Motor neuron (in vitro differentiated cells): ENCODE measurements at regions not wholly inside any gene's neighbourhood (a gene's known extent, or its start where the extent isn't known, plus 50 kb on each side); places are given as distances from the start of the nearest gene placed in this dataset.

Experiments used
- ATAC-seq, 8 experiments: fragments of 200-7000 bp; cut with Tn5 transposase; replicated peaks in 6 of 8; 2 replicates each; pipeline ENCODE4 v1.8.0; 2021; ENCODE audit warnings: mild to moderate bottlenecking in 8 of 8, moderate library complexity in 8 of 8
- H3K27ac ChIP-seq, 2 donors: fragments of 250-450 bp; sonication (Bioruptor Pico); 2 replicates each; pipeline ENCODE4 v1.9.0; 2021; ENCODE audit warnings: antibody characterized with exemption in 2 of 2, mild to moderate bottlenecking in 2 of 2, moderate library complexity in 1 of 2
- H3K4me1 ChIP-seq, 2 donors: fragments of 250-450 bp; sonication (Bioruptor Pico); replicated peaks in 1 of 2; 2 replicates each; pipeline ENCODE4 v1.6.1; 2021; ENCODE audit warnings: antibody characterized with exemption in 2 of 2, mild to moderate bottlenecking in 2 of 2, moderate library complexity in 1 of 2
- H3K4me3 ChIP-seq, 5 donors: fragments of 250-450 bp; sonication (Bioruptor Pico); 2 replicates each; pipeline ENCODE4 v1.9.0; 2021; ENCODE audit warnings: antibody characterized with exemption in 5 of 5, mild to moderate bottlenecking in 5 of 5, moderate library complexity in 4 of 5
- WGBS, 10 experiments: fragments of 450-650 bp; shearing (Covaris generic); methylation state at CpG; one replicate each; pipeline ENCODE4 v1.0.0; 2022; 5-methylcytosine and 5-hydroxymethylcytosine counted together
- in situ Hi-C, 9 experiments: fragments of 400-800 bp; cut with MboI; loops; one replicate each; pipeline ENCODE4 v1.15.0; 2021; ENCODE audit warnings: low sequenced_read_pairs in 9 of 9, low pct_unique_long_range_greater_than_20kb in 2 of 9; ENCODE audit not compliant: unreplicated experiment in 9 of 9

DNA sequence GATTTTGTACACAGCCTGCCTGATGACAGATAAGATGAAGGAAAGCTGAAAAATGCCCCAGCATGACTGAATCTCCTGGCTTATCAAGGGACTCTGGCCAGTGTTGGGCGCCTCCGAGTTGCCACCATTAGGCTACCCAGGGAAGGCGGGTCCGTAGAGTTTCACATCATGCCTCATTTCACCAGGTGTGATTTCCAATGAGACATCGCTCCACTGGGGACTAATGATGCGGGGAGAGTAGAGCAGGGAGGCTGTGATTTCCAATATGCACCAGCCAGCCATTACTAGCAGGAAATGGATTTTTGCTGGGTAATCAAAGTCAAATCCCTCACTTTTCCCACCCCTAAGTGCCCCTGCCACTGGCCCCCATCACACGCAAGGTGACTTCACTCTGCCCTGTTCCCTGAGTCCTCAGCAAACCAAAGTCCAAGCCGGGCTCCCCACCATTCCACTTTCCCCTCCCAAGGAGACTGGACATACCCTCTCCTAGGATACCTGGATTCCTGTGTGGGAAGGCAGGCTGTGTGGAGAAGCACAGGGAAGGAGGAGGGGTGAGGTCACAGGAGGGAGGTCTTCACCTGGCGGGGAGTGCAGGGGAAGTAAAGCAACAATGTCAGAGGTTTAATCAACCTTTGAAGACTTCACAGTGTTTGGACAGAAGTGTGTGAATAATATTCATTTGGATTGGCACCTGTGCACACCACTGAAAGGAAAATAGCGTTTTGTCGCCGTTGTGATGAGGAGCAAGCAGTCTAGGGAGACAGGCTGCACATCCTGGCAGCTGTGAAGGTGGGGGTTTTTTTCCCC, 613.3 kb upstream of the CADM1 start:
- Histone ChIP-seq H3K4me3 (no peak overlapping the region), H3K4me1 (peaks cover 6 to 7% of the 10 kb centered on the region in 2 donors), H3K27ac (no peak overlapping the region)
- in situ Hi-C loops = no loop called here
- 0 to 100% (median 90%) methylated on average over 1 to 10 of the region's 12 CpGs; no CpG with 5 or more reads in 1 of the 10 experiments for WGBS, 10 experiments
- peak in 1 of 8 experiments; percentile 24 for ATAC-seq

DNA sequence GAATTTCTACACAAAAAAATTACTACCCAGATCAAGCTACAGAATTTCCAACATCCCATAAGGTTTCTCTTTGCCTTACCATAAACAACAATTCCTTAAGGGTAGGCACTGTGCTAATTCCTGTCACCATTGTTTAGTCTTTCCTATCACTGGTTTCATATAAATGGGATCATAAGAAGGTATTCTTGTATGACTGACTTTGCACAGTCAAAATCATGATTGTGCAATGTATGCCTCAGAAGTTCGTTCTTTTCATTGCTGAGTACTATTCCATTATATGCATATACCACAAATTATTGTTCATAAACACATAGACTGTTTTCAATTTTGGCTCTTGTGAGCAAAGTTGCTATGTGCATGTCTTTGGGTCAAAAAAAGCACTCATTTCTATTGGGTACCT, 611.6 kb upstream of the CADM1 start:
- Histone ChIP-seq H3K27ac (no peak overlapping the region), H3K4me3 (no peak overlapping the region), H3K4me1 (peaks cover 9 to 14% of the 10 kb centered on the region in 2 donors)
- ATAC-seq = no peak
- WGBS, 10 experiments = 0 to 100% (median 51%) methylated on average over 1 of the region's 1 CpG; no CpG with 5 or more reads in 4 of the 10 experiments
- in situ Hi-C loops = no loop called here

DNA sequence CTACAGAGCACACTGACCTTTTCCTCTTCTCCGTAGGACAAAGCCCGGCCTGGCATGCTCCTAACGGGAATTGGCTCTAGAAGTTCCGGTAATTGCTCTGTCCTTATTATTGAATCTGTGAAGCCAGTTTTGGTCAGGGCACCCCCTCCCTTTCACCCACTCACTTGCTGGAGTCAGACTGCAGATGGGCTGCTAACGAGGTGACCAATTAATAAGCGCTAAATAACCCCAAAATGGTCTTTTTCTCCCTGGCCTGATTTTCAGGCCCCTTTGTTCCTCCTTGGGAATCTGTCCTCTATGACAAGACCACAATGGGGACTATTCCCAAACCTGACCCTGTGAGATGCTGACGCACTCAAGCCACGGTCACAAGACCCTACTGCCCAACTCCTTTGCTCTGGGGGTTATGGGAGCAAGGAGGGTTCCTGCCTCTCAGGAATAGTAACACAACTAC, 610.0 kb upstream of the CADM1 start:
- in situ Hi-C loops = no loop called here
- 46 to 100% (median 78%) methylated on average over 2 to 7 of the region's 8 CpGs; no CpG with 5 or more reads in 1 of the 10 experiments for WGBS, 10 experiments
- H3K4me3 ChIP-seq = no peak overlapping the region

DNA sequence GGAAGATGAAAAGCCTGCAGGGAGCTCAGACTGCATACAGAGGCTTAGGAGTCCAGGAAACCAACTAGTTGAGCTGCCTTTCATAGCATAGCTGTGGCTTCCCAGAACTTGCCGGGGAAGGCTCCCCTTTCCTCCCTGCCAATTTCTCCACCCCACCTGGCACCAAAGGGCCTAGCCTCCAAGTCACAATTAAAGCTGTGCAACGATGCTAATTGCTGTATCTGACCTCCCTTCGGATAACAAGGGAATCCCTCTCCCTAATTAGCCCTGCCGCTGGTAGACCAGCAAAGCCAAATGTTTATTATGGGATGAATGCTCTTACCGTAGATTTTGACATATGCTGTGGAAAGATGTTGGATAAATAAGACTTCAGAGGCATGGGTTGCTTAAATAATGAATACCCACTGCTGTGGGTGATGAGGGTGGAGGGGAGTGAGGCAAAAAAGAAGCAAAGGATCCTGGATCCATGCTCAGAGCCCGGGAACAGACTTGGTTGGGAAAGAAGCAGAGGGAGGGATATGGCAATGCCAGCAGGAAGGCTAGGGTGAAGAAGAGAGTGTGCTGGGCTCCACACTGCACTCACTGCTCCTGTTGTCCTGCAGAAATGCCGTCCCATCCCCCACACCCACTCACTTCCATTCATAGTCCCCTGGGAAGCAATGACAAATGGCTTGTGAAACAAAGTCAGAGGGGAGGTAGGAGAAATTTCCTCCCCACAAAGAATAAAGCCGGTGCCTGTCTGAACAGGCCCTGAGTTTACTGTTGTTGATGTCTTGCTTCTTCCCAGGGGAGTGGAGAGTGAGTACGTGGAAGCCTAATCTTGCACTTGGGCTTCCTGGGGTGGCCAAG, 608.1 kb upstream of the CADM1 start:
- peak in 5 of 8 experiments; percentile 68 to 91 (median 81) for ATAC-seq

More for the DNA sequence above, 610.0 kb upstream of the CADM1 start:
- Histone ChIP-seq H3K27ac (no peak overlapping the region), H3K4me1 (peaks cover 9 to 14% of the 10 kb centered on the region in 2 donors)
- no peak for ATAC-seq

DNA sequence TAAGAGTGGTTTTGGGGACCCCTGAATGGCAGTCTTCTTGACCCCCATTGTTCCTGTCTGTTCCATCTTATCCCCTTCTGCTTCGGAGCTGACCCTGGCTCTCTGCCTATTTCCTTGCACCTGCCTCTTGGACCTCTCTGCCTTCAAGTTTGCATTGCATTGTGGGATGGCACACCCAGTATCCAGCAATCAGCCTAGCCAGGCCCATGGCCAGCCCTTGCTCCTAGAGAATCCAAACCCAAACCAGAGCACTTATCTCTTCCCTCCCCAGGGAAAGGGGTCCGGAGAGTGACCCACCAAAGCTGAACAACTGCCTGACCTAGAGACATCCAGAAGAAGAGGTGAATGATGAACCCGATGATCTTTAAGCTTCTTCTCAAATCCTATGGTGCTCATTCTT, 607.3 kb upstream of the CADM1 start:
- H3K4me1 ChIP-seq = peaks cover 9 to 14% of the 10 kb centered on the region in 2 donors
- no peak overlapping the region for H3K4me3 ChIP-seq
- WGBS, 10 experiments = 0 to 100% (median 59%) methylated on average over 1 to 3 of the region's 3 CpGs; no CpG with 5 or more reads in 4 of the 10 experiments
- in situ Hi-C loops = no loop called here
- no peak overlapping the region for H3K27ac ChIP-seq
- no peak for ATAC-seq

More for the DNA sequence above, 608.1 kb upstream of the CADM1 start:
- 0 to 80% (median 46%) methylated on average over 1 to 7 of the region's 9 CpGs; no CpG with 5 or more reads in 1 of the 10 experiments for WGBS, 10 experiments
- in situ Hi-C loops = no loop called here
- Histone ChIP-seq H3K4me1 (peaks cover 9 to 14% of the 10 kb centered on the region in 2 donors), H3K27ac (peak overlapping the region in 1 of 2 donors; percentile 37), H3K4me3 (no peak overlapping the region)

DNA sequence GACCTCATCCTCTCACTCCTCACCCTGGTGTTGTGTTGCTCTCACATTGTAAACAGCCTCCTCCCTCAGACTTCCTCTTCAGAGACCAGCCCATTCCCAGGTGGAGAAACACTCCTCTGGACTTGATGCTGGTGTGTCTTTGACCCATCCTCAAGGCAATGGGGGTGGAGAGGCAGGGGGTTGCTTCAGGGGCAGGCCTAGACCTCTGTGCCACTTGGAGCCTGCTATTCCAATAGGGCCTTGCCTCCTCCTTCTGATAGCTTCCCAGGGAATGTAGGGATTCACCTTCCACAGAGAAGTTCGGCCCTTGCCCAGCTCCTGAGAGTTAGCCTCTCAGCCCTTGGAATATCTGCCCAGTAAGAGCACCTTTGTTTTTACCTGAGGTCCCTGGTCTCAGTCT, 606.6 kb upstream of the CADM1 start:
- H3K4me1 ChIP-seq = peaks cover 9 to 14% of the 10 kb centered on the region in 2 donors
- in situ Hi-C loops = no loop called here
- no peak overlapping the region for H3K4me3 ChIP-seq
- H3K27ac ChIP-seq = no peak overlapping the region
- no CpG with 5 or more reads among the region's 1 CpG for whole genome bisulfite sequencing, 10 experiments
- ATAC-seq = no peak

- H3K4me3 ChIP-seq = no peak overlapping the region
- in situ Hi-C loops = no loop called here
- ATAC-seq = no peak
- 0 to 100% (median 83%) methylated on average over 1 of the region's 1 CpG; no CpG with 5 or more reads in 7 of the 10 experiments for WGBS, 10 experiments
- peaks cover 9 to 14% of the 10 kb centered on the region in 2 donors for H3K4me1 ChIP-seq
- H3K27ac ChIP-seq = no peak overlapping the region
Observed at GRCh38 chr11:116110356-116110755, 606.1 kb upstream of the CADM1 start.

DNA sequence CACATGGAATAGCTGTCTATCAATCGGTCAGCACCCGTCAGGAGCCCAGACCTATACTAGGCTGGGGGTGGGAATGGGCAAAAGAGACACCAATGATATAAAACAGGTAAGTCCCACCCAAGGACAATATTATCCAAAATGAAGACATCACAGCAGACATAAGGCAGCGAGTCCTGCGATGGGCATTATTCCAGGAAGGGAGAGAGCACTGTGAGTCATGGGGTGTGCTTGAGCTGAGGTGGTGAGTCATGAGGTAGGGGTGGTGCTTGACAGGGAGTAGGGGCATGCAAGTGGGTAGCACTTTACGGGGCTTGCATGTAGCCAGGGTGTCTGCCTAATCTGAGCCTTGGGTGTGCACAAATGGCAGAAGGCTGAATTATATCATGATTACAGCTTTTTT, 605.0 kb upstream of the CADM1 start:
- WGBS, 10 experiments = 0 to 100% (median 26%) methylated on average over 1 to 4 of the region's 5 CpGs; no CpG with 5 or more reads in 4 of the 10 experiments
- in situ Hi-C loops = no loop called here
- peak in 7 of 8 experiments; percentile 70 to 96 (median 93) for ATAC-seq
- H3K27ac ChIP-seq = no peak overlapping the region
- H3K4me1 ChIP-seq = peaks cover 6 to 14% of the 10 kb centered on the region in 2 donors
- H3K4me3 ChIP-seq = no peak overlapping the region

- peak in 1 of 8 experiments; percentile 9 for ATAC-seq
- Histone ChIP-seq H3K27ac (no peak overlapping the region), H3K4me1 (peaks cover 6 to 13% of the 10 kb centered on the region in 2 donors), H3K4me3 (no peak overlapping the region)
- in situ Hi-C loops = no loop called here
- WGBS, 10 experiments = 0 to 100% (median 80%) methylated on average over 1 to 2 of the region's 2 CpGs; no CpG with 5 or more reads in 3 of the 10 experiments
Observed at GRCh38 chr11:116108161-116108560, 603.9 kb upstream of the CADM1 start.

DNA sequence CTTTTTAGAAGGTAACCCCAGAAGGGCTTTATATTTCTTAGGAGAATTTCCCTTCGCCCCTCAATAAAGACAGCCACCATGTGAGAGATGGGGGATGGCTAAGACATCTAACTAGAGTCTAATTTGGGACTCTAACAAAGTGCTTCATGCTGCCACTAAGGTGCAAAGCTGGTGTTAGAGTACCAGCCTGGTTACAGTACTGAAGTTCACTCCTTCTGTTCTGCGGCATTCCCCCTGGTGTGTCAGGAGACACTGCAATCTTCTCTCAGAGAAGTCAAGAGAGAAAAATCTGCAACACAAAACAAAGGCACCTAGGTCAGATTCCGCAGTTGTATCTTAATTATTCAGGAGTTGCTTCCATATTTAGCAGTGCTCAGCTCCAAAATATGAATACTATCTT, 603.0 kb upstream of the CADM1 start:
- H3K4me1 ChIP-seq = peaks cover 3 to 5% of the 10 kb centered on the region in 2 donors
- in situ Hi-C loops = no loop called here
- no peak for ATAC-seq
- no peak overlapping the region for H3K4me3 ChIP-seq
- H3K27ac ChIP-seq = no peak overlapping the region
- 0 to 80% (median 54%) methylated on average over 1 to 3 of the region's 3 CpGs; no CpG with 5 or more reads in 2 of the 10 experiments for WGBS, 10 experiments

DNA sequence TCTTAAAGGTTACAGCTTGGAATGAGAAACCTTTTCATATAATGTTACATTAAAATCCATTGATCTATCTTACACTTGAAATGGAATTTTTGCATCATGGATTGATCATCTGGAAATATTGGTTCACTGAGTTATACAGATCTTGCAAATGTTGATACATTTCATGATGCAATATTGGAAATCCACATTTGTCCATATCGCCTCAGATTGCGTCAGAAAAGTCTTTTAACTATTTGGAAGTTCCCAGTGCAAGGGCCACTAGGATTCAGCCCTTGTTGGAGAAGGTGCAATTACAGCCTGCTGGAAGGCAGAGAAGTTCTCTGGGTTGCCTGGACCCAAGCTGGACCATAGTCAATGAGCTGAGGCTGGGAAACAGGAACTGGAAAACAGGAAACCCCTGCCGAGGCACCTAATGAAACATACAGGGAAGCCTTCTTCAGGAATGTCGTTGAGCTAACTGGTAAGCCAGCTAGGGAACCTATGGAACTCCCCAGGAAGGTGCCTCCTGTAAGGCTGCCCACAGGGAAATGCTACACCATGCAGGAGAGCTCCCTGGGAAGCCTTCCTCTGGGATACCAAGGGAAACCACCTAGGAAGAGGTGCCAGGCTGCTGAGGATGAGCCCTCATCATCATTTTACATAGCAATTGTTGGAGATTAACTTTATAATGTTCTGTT, 600.4 kb upstream of the CADM1 start:
- no peak for ATAC-seq
- in situ Hi-C loops = no loop called here
- H3K4me1 ChIP-seq = peaks cover 0 to 4% of the 10 kb centered on the region in 2 donors
- H3K27ac ChIP-seq = no peak overlapping the region
- no peak overlapping the region for H3K4me3 ChIP-seq
- WGBS, 10 experiments = 24 to 97% (median 51%) methylated on average over 2 to 4 of the region's 4 CpGs; no CpG with 5 or more reads in 4 of the 10 experiments

DNA sequence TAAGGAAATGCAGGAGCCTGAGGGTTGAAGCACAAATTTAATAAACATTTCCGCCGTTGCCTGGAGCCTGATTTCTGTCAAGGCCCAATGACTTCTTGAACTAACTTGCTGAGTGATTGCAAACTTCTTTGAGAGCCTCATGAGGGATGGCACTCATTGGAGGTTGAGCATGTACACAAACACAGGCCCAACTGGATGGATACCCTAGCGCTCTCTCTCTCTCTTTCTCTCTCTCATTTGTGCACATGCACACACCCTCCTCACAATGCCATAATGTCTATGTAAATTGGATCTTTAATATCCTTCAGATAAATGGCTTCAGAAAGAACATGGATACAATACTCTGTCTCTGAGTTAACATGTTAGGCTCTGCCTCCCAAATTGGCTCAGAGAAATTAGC, 597.7 kb upstream of the CADM1 start:
- Histone ChIP-seq H3K4me1 (peaks cover 3 to 4% of the 10 kb centered on the region in 2 donors), H3K27ac (no peak overlapping the region), H3K4me3 (no peak overlapping the region)
- in situ Hi-C loops = no loop called here
- peak in 5 of 8 experiments; percentile 27 to 73 (median 45) for ATAC-seq
- WGBS, 10 experiments = 0 to 93% (median 80%) methylated on average over 2 to 3 of the region's 3 CpGs; no CpG with 5 or more reads in 3 of the 10 experiments
